ENCODE measurements at regions not wholly inside any gene's neighbourhood (a gene's known extent, or its start where the extent isn't known, plus 50 kb on each side); places are given as distances from the start of the nearest gene placed in this dataset.

DNA sequence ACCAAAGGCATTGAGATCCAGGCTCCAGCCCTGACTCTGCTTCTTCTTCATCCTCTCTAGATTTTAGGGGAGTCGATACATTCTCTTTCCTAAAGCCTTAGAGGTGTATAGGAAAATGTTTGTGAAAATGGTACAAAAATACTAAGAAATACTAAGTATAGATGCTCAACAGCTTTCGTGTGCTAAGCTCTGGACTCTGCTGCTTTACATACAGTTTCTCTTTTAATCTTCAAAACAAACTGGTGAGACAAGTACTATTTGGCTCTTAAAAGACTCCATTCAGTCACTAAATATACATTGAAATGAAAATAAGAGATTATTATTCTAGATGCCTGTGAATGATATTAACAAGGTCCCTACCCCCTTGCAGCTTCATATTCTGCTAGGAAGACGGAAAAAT is 174.5 kb upstream of the TRPM3 start:
- TF ChIP-seq, protein P1, sequence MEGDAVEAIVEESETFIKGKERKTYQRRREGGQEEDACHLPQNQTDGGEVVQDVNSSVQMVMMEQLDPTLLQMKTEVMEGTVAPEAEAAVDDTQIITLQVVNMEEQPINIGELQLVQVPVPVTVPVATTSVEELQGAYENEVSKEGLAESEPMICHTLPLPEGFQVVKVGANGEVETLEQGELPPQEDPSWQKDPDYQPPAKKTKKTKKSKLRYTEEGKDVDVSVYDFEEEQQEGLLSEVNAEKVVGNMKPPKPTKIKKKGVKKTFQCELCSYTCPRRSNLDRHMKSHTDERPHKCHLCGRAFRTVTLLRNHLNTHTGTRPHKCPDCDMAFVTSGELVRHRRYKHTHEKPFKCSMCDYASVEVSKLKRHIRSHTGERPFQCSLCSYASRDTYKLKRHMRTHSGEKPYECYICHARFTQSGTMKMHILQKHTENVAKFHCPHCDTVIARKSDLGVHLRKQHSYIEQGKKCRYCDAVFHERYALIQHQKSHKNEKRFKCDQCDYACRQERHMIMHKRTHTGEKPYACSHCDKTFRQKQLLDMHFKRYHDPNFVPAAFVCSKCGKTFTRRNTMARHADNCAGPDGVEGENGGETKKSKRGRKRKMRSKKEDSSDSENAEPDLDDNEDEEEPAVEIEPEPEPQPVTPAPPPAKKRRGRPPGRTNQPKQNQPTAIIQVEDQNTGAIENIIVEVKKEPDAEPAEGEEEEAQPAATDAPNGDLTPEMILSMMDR (IDR thresholded peaks at IDR 0.05): no peak
- no peak for TF ChIP-seq EZH2 (IDR thresholded peaks at IDR 0.05)
